ENCODE measurements at regions not wholly inside any gene's neighbourhood (a gene's known extent, or its start where the extent isn't known, plus 50 kb on each side); places are given as distances from the start of the nearest gene placed in this dataset.

- ATAC-seq: no peak
- CTCF ChIA-PET: no interaction called here
- no peak overlapping the region for H3K4me3 ChIP-seq
- FAIRE-seq: no peak
- no peak for TF ChIP-seq MAZ (IDR thresholded peaks at IDR 0.05; ENCODE audit: borderline replicate concordance, low read depth, low read length)
- POLR2A ChIA-PET: no interaction called here
- DNase-seq (ENCODE audit: low read depth in 1 of 2, low spot score in 1 of 2): no peak
- no peaks in the 10 kb centered on the region for H3K4me1 ChIP-seq
- no peaks in the 10 kb centered on the region for H3K9me3 ChIP-seq
- H3K4me2 ChIP-seq: no peak overlapping the region
- H3K27ac ChIP-seq: no peak overlapping the region
- WGBS (ENCODE audit: missing lambda C conversion rate): 18% methylated on average over 7 of the region's 7 CpGs
Measured at GRCh38 chr20:60669211-60669610, 582.9 kb upstream of the CDH4 start.

- TF ChIP-seq SMC3 (IDR thresholded peaks at IDR 0.05) (no peak), POLR2AphosphoS2 (conservative IDR thresholded peaks at IDR 0.05; ENCODE audit: low read length) (no peak), RARB (CRISPR knock-in tag; IDR thresholded peaks at IDR 0.05) (no peak)
- H3K4me2 ChIP-seq: no peak overlapping the region
- ChIA-PET CTCF (no interaction called here), POLR2A (no interaction called here)
- H3K9me3 ChIP-seq: no peaks in the 10 kb centered on the region
- H3K4me3 ChIP-seq: no peak overlapping the region
- no peaks in the 10 kb centered on the region for H3K4me1 ChIP-seq
- ATAC-seq (no peak), FAIRE-seq (no peak), DNase-seq (ENCODE audit: low read depth in 1 of 2, low spot score in 1 of 2) (no peak)
- H3K27ac ChIP-seq: no peak overlapping the region
Measured at GRCh38 chr20:60676011-60676410, 576.0 kb upstream of the CDH4 start.

DNA sequence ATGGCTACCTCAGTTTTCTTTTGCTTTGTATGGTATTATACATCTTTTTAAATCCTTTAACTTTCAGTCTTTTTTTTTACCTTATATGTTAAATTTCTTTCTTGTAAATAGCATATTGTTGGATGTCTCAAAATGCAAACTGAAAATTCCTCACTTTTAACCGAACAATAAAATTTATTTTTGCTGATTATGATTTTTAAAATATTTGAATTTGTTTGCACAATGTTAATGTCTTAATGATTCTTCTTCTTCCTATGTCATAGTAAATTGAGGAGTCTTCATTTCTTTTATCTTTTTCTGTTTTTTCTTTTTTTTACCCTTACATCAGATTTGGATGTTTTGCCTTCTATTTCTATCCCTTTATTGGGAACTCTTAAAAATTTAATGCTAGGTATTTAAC, 574.2 kb upstream of the CDH4 start:
- Histone ChIP-seq H3K4me3 (no peak overlapping the region), H3K4me2 (no peak overlapping the region), H3K27ac (no peak overlapping the region), H3K9me3 (0 out of 3 replicates have a peak, but pooled peaks cover 2% of the 10 kb centered on the region), H3K4me1 (no peaks in the 10 kb centered on the region)
- DNase-seq (ENCODE audit: low read depth in 1 of 2, low spot score in 1 of 2): no peak
- no peak for ATAC-seq
- ChIA-PET POLR2A (no interaction called here), CTCF (no interaction called here)
- FAIRE-seq: no peak
- TF ChIP-seq SMC3 (IDR thresholded peaks at IDR 0.05): no peak
- no peak for TF ChIP-seq HOXA7 (CRISPR knock-in tag; IDR thresholded peaks at IDR 0.05)
- TF ChIP-seq SREBF2 (IDR thresholded peaks at IDR 0.05): no peak
- TF ChIP-seq PHF8 (IDR thresholded peaks at IDR 0.05; ENCODE audit: borderline replicate concordance, low read depth): no peak
- no peak for TF ChIP-seq RARB (CRISPR knock-in tag; IDR thresholded peaks at IDR 0.05)
- no peak for TF ChIP-seq EP300 (IDR thresholded peaks at IDR 0.05)
- no peak for TF ChIP-seq TP53 (CRISPR knock-in tag; IDR thresholded peaks at IDR 0.05)
- no peak for TF ChIP-seq ZNF302 (CRISPR knock-in tag; IDR thresholded peaks at IDR 0.05)
- TF ChIP-seq KDM5A (IDR thresholded peaks at IDR 0.05): no peak
- TF ChIP-seq CHD4 (IDR thresholded peaks at IDR 0.05; ENCODE audit: borderline replicate concordance): no peak
- TF ChIP-seq NFE2L2 (conservative IDR thresholded peaks at IDR 0.05; ENCODE audit: low read length): no peak
- TF ChIP-seq, protein P1, sequence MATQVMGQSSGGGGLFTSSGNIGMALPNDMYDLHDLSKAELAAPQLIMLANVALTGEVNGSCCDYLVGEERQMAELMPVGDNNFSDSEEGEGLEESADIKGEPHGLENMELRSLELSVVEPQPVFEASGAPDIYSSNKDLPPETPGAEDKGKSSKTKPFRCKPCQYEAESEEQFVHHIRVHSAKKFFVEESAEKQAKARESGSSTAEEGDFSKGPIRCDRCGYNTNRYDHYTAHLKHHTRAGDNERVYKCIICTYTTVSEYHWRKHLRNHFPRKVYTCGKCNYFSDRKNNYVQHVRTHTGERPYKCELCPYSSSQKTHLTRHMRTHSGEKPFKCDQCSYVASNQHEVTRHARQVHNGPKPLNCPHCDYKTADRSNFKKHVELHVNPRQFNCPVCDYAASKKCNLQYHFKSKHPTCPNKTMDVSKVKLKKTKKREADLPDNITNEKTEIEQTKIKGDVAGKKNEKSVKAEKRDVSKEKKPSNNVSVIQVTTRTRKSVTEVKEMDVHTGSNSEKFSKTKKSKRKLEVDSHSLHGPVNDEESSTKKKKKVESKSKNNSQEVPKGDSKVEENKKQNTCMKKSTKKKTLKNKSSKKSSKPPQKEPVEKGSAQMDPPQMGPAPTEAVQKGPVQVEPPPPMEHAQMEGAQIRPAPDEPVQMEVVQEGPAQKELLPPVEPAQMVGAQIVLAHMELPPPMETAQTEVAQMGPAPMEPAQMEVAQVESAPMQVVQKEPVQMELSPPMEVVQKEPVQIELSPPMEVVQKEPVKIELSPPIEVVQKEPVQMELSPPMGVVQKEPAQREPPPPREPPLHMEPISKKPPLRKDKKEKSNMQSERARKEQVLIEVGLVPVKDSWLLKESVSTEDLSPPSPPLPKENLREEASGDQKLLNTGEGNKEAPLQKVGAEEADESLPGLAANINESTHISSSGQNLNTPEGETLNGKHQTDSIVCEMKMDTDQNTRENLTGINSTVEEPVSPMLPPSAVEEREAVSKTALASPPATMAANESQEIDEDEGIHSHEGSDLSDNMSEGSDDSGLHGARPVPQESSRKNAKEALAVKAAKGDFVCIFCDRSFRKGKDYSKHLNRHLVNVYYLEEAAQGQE (IDR thresholded peaks at IDR 0.05): no peak
- TF ChIP-seq HOXB5 (CRISPR knock-in tag; IDR thresholded peaks at IDR 0.05): no peak
- no peak for TF ChIP-seq ZC3H11A (IDR thresholded peaks at IDR 0.05)
- TF ChIP-seq RNF2 (IDR thresholded peaks at IDR 0.05; ENCODE audit: borderline replicate concordance, low read depth): no peak
- TF ChIP-seq RFX5 (IDR thresholded peaks at IDR 0.05): no peak
- no peak for TF ChIP-seq EHMT2 (IDR thresholded peaks at IDR 0.05; ENCODE audit: low read depth)
- WGBS (ENCODE audit: missing lambda C conversion rate): 2% methylated on average over 1 of the region's 1 CpG

GRCh38 chr20:60680554-60680953, 571.5 kb upstream of the CDH4 start:
- no peak for ATAC-seq
- TF ChIP-seq ATOH8 (CRISPR knock-in tag; IDR thresholded peaks at IDR 0.05; ENCODE audit: low read depth) (no peak), HOXA7 (CRISPR knock-in tag; IDR thresholded peaks at IDR 0.05) (no peak), CHD4 (IDR thresholded peaks at IDR 0.05; ENCODE audit: borderline replicate concordance) (no peak), CEBPB (IDR thresholded peaks at IDR 0.05) (no peak), E2F6 (IDR thresholded peaks at IDR 0.05; ENCODE audit: borderline replicate concordance, low read depth) (no peak), BHLHE40 (IDR thresholded peaks at IDR 0.05; ENCODE audit: low read depth, low read length) (no peak), SMC3 (IDR thresholded peaks at IDR 0.05) (no peak), SREBF2 (IDR thresholded peaks at IDR 0.05) (no peak), GATA3 (IDR thresholded peaks at IDR 0.05; ENCODE audit: borderline replicate concordance) (no peak), PBX3 (IDR thresholded peaks at IDR 0.05) (no peak), NFE2L2 (conservative IDR thresholded peaks at IDR 0.05; ENCODE audit: low read length) (no peak), HOXB13 (CRISPR knock-in tag; IDR thresholded peaks at IDR 0.05; ENCODE audit: low read depth) (no peak), ZSCAN20 (CRISPR knock-in tag; IDR thresholded peaks at IDR 0.05) (no peak), KDM1A (IDR thresholded peaks at IDR 0.05; ENCODE audit: low read depth) (no peak)
- CTCF ChIA-PET: no interaction called here

More at GRCh38 chr20:60680554-60680953, 571.5 kb upstream of the CDH4 start:
- no peak overlapping the region for H3K4me3 ChIP-seq
- no peaks in the 10 kb centered on the region for H3K4me1 ChIP-seq
- H3K27ac ChIP-seq: no peak overlapping the region
- no peak overlapping the region for H3K4me2 ChIP-seq
- WGBS (ENCODE audit: missing lambda C conversion rate): 2% methylated on average over 6 of the region's 6 CpGs
- 0 out of 3 replicates have a peak, but pooled peaks cover 2% of the 10 kb centered on the region for H3K9me3 ChIP-seq
- DNase-seq (ENCODE audit: low read depth in 1 of 2, low spot score in 1 of 2) (no peak), FAIRE-seq (no peak)
- POLR2A ChIA-PET: no interaction called here
